ENCODE measurements at regions not wholly inside any gene's neighbourhood (a gene's known extent, or its start where the extent isn't known, plus 50 kb on each side); places are given as distances from the start of the nearest gene placed in this dataset.

DNA sequence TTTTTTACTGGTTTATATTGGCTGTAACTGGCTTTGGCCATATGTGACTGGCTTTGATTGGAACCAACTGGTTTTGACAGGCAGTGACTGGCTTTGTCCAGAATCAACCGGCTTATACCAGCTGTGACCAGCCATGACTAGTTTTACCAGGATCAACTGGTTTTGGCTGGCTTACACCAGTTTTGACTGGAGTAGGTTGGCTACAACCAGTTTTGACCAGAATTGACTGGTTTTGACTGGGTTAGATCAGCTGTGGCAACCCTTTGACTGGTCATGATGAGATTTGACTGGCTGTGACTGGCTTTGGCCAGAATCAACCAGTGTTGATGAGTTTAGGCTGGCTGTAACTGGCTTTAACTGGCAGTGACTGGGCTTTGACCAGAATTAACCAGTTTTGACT is 169.2 kb upstream of the AMOT start:
- no peak overlapping the region for H3K4me3 ChIP-seq
- no peaks in the 10 kb centered on the region for H3K4me1 ChIP-seq
- TF ChIP-seq, protein P1, sequence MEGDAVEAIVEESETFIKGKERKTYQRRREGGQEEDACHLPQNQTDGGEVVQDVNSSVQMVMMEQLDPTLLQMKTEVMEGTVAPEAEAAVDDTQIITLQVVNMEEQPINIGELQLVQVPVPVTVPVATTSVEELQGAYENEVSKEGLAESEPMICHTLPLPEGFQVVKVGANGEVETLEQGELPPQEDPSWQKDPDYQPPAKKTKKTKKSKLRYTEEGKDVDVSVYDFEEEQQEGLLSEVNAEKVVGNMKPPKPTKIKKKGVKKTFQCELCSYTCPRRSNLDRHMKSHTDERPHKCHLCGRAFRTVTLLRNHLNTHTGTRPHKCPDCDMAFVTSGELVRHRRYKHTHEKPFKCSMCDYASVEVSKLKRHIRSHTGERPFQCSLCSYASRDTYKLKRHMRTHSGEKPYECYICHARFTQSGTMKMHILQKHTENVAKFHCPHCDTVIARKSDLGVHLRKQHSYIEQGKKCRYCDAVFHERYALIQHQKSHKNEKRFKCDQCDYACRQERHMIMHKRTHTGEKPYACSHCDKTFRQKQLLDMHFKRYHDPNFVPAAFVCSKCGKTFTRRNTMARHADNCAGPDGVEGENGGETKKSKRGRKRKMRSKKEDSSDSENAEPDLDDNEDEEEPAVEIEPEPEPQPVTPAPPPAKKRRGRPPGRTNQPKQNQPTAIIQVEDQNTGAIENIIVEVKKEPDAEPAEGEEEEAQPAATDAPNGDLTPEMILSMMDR (IDR thresholded peaks at IDR 0.05), result no peak
- no peaks in the 10 kb centered on the region for H3K36me3 ChIP-seq
- H3K27ac ChIP-seq, result no peak overlapping the region
- no peaks in the 10 kb centered on the region for H3K27me3 ChIP-seq
- H3K9me3 ChIP-seq, result no peaks in the 10 kb centered on the region
- ATAC-seq, result no peak
- intact Hi-C loops (cut with DNase I), result no loop called here
- DNase-seq, result no peak

GRCh38 chrX:113009029-113009428 is 168.4 kb upstream of the AMOT start:
- TF ChIP-seq, protein P1 (IDR thresholded peaks at IDR 0.05), result no peak
- ATAC-seq, result no peak
- intact Hi-C loops (cut with DNase I), result no loop called here

DNA sequence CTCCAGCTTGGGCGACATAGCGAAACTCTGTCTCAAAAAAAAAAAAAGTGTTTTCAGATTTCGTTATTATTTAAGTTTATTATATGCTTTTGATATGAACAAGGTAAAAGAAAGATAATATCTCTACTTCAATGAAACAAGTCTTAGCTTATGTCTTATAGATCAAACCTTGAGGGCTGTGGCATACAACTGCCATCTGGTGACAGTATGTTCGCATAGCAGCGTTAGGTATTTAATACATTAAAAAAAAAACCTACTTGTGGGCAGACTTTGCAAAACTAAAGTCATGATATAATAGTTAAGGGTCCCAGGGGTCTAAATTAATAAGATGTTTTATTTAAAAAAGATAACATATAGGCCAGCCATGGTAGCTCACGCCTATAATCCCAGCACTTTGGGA is 161.2 kb upstream of the AMOT start:
- DNase-seq (no peak), ATAC-seq (no peak)
- H3K4me3 ChIP-seq, result no peak overlapping the region
- no peaks in the 10 kb centered on the region for H3K27me3 ChIP-seq
- no peaks in the 10 kb centered on the region for H3K9me3 ChIP-seq
- intact Hi-C loops (cut with DNase I), result no loop called here
- no peaks in the 10 kb centered on the region for H3K4me1 ChIP-seq
- H3K36me3 ChIP-seq, result no peaks in the 10 kb centered on the region
- H3K27ac ChIP-seq, result no peak overlapping the region
- TF ChIP-seq, protein P1 (IDR thresholded peaks at IDR 0.05), result no peak

More at GRCh38 chrX:113009029-113009428, 168.4 kb upstream of the AMOT start:
- no peak for DNase-seq
- no peaks in the 10 kb centered on the region for H3K9me3 ChIP-seq
- no peak overlapping the region for H3K4me3 ChIP-seq
- H3K36me3 ChIP-seq, result no peaks in the 10 kb centered on the region
- no peak overlapping the region for H3K27ac ChIP-seq
- no peaks in the 10 kb centered on the region for H3K4me1 ChIP-seq
- H3K27me3 ChIP-seq, result no peaks in the 10 kb centered on the region

- TF ChIP-seq, protein P1 (IDR thresholded peaks at IDR 0.05), result no peak
- Histone ChIP-seq H3K27me3 (peaks cover 0 to 6% of the 10 kb centered on the region in 2 donors), H3K9me3 (no peaks in the 10 kb centered on the region), H3K4me3 (no peak overlapping the region), H3K4me1 (no peaks in the 10 kb centered on the region), H3K36me3 (no peaks in the 10 kb centered on the region), H3K27ac (no peak overlapping the region)
- ATAC-seq (no peak), DNase-seq (no peak)
- intact Hi-C loops (cut with DNase I), result no loop called here
These were observed 157.4 kb upstream of the AMOT start for GRCh38 chrX:112997991-112998390.

GRCh38 chrX:112991801-112992200 is 151.2 kb upstream of the AMOT start:
- intact Hi-C loops (cut with DNase I), result no loop called here
- ATAC-seq, result no peak

More at GRCh38 chrX:112991801-112992200, 151.2 kb upstream of the AMOT start:
- Histone ChIP-seq H3K36me3 (no peaks in the 10 kb centered on the region), H3K9me3 (no peaks in the 10 kb centered on the region), H3K4me3 (no peak overlapping the region), H3K27me3 (peaks cover 0 to 6% of the 10 kb centered on the region in 2 donors), H3K27ac (no peak overlapping the region), H3K4me1 (no peaks in the 10 kb centered on the region)
- TF ChIP-seq, protein P1 (IDR thresholded peaks at IDR 0.05), result no peak
- no peak for DNase-seq

All from left lung (tissue), 4 donors.